ENCODE measurements at regions not wholly inside any gene's neighbourhood (a gene's known extent, or its start where the extent isn't known, plus 50 kb on each side); places are given as distances from the start of the nearest gene placed in this dataset.

DNA sequence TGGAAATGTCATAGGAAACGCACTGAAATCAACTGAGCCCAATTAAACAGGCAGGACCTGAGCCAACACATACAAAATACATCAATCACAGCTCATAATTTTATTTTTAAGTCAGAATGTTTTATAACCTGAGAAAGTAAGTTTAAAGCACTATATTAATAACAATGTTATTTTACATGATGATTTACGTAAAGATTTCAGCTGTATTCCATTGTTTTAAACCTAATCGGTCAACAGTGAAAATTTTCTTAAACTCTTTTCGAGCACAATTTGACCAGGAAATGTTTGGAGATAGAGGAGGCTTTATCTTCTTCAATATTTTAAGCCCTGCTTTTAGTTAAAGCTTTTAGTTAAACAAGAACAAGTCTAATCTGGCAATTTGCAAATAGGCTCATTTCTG is 201.8 kb upstream of the TOX3 start:
- TF ChIP-seq, protein P1, sequence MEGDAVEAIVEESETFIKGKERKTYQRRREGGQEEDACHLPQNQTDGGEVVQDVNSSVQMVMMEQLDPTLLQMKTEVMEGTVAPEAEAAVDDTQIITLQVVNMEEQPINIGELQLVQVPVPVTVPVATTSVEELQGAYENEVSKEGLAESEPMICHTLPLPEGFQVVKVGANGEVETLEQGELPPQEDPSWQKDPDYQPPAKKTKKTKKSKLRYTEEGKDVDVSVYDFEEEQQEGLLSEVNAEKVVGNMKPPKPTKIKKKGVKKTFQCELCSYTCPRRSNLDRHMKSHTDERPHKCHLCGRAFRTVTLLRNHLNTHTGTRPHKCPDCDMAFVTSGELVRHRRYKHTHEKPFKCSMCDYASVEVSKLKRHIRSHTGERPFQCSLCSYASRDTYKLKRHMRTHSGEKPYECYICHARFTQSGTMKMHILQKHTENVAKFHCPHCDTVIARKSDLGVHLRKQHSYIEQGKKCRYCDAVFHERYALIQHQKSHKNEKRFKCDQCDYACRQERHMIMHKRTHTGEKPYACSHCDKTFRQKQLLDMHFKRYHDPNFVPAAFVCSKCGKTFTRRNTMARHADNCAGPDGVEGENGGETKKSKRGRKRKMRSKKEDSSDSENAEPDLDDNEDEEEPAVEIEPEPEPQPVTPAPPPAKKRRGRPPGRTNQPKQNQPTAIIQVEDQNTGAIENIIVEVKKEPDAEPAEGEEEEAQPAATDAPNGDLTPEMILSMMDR (IDR thresholded peaks at IDR 0.05) = no peak
- TF ChIP-seq POLR2AphosphoS5 (IDR thresholded peaks at IDR 0.05) = no peak

Data from stomach (tissue), 4 donors.